IPS DF 4.7 (cell line): ENCODE measurements at regions not wholly inside any gene's neighbourhood (a gene's known extent, or its start where the extent isn't known, plus 50 kb on each side); places are given as distances from the start of the nearest gene placed in this dataset.

ENCODE experiments used
- DNase-seq: peaks from one replicate; pipeline ENCODE4 v3.0.0-alpha.2; 2013; ENCODE audit warnings: low spot score; ENCODE audit errors: extremely low read depth

GRCh38 chr9:86893811-86894490, 53.4 kb downstream of the GAS1 start:
- DNase-seq = no peak

GRCh38 chr9:86892576-86892975, 54.7 kb downstream of the GAS1 start:
- no peak for DNase-seq

GRCh38 chr9:86891886-86892437, 55.3 kb downstream of the GAS1 start:
- DNase-seq = no peak

GRCh38 chr9:86891091-86891490, 56.2 kb downstream of the GAS1 start:
- no peak for DNase-seq

- no peak for DNase-seq
These were observed 62.1 kb downstream of the GAS1 start for GRCh38 chr9:86885232-86885631.

- DNase-seq = no peak
These were observed 70.6 kb downstream of the GAS1 start for GRCh38 chr9:86876621-86877196.

- no peak for DNase-seq
These were observed 78.7 kb downstream of the GAS1 start for GRCh38 chr9:86868616-86869015.

- DNase-seq = no peak
These were observed 79.4 kb downstream of the GAS1 start for GRCh38 chr9:86867804-86868313.

- no peak for DNase-seq
These were observed 81.4 kb downstream of the GAS1 start for GRCh38 chr9:86865952-86866351.

- DNase-seq = no peak
These were observed 87.3 kb downstream of the GAS1 start for GRCh38 chr9:86860006-86860405.

- DNase-seq = no peak
These were observed 88.2 kb downstream of the GAS1 start for GRCh38 chr9:86859056-86859455.

- no peak for DNase-seq
These were observed 89.3 kb downstream of the GAS1 start for GRCh38 chr9:86858009-86858408.

GRCh38 chr9:86856259-86856658, 91.0 kb downstream of the GAS1 start:
- no peak for DNase-seq

- DNase-seq = peak; percentile 84
These were observed 92.3 kb downstream of the GAS1 start for GRCh38 chr9:86854898-86855523.

- no peak for DNase-seq
These were observed 100.7 kb downstream of the GAS1 start for GRCh38 chr9:86846656-86847055.

- DNase-seq = no peak
These were observed 104.1 kb downstream of the GAS1 start for GRCh38 chr9:86843206-86843605.

GRCh38 chr9:86842573-86842972, 104.7 kb downstream of the GAS1 start:
- no peak for DNase-seq

- DNase-seq = no peak
These were observed 107.8 kb downstream of the GAS1 start for GRCh38 chr9:86839522-86839921.

GRCh38 chr9:86838519-86839497, 108.5 kb downstream of the GAS1 start:
- no peak for DNase-seq

GRCh38 chr9:86837345-86837744, 110.0 kb downstream of the GAS1 start:
- no peak for DNase-seq

- DNase-seq = no peak
These were observed 110.5 kb downstream of the GAS1 start for GRCh38 chr9:86836797-86837196.
